ENCODE measurements at regions not wholly inside any gene's neighbourhood (a gene's known extent, or its start where the extent isn't known, plus 50 kb on each side); places are given as distances from the start of the nearest gene placed in this dataset.

DNA sequence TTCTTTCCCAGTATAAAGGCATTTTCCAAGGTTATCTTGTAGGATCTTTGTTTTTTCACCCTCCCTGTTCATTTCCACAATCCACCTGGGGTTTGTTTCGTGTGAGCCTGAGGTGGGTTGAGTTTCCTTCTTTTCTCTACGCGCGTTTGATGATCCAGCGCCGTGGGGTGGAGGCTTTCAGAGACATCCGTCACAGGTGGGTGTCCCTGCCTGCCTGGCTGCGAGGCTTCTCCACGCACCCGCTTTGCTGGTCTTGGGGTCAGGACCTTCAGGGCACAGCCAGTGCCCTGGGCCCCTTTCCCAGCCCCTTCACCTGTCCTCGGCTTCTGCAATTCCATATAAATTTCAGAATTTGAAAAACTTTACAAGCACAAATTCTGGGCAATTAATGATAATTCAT is 109.0 kb upstream of the ALKAL2 start:
- no peak for DNase-seq (ENCODE audit: low read depth)
- TF ChIP-seq, protein P1, sequence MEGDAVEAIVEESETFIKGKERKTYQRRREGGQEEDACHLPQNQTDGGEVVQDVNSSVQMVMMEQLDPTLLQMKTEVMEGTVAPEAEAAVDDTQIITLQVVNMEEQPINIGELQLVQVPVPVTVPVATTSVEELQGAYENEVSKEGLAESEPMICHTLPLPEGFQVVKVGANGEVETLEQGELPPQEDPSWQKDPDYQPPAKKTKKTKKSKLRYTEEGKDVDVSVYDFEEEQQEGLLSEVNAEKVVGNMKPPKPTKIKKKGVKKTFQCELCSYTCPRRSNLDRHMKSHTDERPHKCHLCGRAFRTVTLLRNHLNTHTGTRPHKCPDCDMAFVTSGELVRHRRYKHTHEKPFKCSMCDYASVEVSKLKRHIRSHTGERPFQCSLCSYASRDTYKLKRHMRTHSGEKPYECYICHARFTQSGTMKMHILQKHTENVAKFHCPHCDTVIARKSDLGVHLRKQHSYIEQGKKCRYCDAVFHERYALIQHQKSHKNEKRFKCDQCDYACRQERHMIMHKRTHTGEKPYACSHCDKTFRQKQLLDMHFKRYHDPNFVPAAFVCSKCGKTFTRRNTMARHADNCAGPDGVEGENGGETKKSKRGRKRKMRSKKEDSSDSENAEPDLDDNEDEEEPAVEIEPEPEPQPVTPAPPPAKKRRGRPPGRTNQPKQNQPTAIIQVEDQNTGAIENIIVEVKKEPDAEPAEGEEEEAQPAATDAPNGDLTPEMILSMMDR (conservative IDR thresholded peaks at IDR 0.05; ENCODE audit: low read depth, low read length): no peak

DNA sequence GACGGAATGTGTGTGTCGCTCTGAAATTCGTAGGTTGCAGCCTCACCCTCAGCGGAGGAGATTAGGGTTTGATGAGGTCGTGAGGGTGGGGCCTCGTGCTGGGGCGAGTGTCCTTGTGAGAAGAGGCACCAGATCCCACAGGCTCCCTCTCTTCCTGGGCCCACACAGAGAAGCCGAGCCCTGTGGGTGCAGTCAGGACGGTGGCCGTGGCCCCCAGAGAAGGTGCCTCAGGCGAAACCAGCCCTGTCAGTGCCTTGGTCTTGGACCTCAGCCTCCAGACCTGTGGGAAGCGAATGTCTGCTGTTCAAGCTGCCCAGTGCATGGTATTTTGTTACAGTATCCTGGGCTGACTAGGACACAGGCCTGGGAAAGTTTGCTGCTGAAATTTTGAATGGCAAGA is 108.0 kb upstream of the ALKAL2 start:
- DNase-seq (ENCODE audit: low read depth): no peak
- no peak overlapping the region for H3K4me3 ChIP-seq (ENCODE audit: low read depth, low read length)
- TF ChIP-seq, protein P1 (conservative IDR thresholded peaks at IDR 0.05; ENCODE audit: low read depth, low read length): no peak

More for the DNA sequence above, 109.0 kb upstream of the ALKAL2 start:
- H3K4me3 ChIP-seq (ENCODE audit: low read depth, low read length): no peak overlapping the region

DNA sequence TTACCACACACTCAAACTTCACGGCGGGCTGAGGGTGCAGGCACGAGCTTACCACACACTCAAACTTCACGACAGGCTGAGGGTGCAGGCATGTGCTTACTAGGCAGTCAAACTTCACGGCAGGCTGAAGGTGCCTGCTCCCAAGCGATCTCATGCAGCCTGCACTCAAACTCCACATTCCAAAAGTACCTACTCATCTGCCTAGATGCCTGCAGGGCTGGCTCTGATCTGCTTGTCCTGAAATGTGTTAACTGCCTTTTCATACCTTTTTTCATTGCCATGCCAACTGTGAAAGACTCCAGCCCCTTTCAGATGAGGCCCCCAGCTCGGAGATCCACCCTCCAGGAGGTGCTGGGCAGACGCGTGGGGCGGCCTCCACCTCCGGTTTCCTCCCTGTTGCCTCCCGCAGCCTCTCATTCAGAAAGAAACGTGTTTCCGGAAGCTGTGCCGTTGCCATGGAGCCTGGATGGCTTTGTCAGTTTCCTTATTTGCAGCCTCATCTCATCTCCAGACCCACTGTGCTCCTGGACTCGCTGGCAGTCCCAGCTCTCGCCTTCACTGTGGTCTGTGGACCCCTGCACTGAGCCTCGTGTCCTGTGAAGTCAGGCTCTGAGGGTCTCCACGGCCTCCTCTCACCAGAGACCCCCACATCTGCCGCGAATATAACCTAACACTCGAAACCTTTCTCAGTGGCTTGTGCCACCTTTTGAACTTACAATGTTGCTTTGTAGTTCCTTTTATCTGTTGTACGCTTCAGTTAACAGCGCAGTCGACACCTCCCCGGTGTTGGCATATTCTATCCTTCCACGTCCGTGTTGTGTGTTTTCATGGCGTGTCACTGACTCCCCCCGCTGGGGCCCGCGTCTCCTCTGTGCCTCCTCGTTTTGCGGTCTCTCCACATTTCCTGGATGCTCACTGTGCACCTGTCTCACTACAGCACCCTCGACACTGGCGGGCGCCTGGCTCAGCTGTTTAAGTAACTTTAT is 106.1 kb upstream of the ALKAL2 start:
- TF ChIP-seq, protein P1 (conservative IDR thresholded peaks at IDR 0.05; ENCODE audit: low read depth, low read length): no peak
- DNase-seq (ENCODE audit: low read depth): peak; percentile 64
- H3K4me3 ChIP-seq (ENCODE audit: low read depth, low read length): peak overlapping the region; percentile 30

DNA sequence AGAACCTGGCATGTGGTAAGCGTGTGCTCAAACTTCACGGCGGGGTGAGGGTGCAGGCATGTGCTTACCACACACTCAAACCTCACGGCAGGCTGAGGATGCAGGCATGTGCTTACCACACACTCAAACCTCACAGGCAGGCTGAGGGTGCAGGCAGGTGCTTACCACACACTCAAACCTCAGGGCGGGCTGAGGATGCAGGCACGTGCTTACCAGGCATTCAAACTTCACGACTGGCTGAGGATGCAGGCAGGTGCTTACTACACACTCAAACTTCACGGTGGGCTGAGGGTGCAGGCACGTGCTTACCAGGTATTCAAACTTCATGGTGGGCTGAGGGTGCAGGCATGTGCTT is 105.0 kb upstream of the ALKAL2 start:
- H3K4me3 ChIP-seq (ENCODE audit: low read depth, low read length): no peak overlapping the region
- TF ChIP-seq, protein P1 (conservative IDR thresholded peaks at IDR 0.05; ENCODE audit: low read depth, low read length): no peak
- no peak for DNase-seq (ENCODE audit: low read depth)

DNA sequence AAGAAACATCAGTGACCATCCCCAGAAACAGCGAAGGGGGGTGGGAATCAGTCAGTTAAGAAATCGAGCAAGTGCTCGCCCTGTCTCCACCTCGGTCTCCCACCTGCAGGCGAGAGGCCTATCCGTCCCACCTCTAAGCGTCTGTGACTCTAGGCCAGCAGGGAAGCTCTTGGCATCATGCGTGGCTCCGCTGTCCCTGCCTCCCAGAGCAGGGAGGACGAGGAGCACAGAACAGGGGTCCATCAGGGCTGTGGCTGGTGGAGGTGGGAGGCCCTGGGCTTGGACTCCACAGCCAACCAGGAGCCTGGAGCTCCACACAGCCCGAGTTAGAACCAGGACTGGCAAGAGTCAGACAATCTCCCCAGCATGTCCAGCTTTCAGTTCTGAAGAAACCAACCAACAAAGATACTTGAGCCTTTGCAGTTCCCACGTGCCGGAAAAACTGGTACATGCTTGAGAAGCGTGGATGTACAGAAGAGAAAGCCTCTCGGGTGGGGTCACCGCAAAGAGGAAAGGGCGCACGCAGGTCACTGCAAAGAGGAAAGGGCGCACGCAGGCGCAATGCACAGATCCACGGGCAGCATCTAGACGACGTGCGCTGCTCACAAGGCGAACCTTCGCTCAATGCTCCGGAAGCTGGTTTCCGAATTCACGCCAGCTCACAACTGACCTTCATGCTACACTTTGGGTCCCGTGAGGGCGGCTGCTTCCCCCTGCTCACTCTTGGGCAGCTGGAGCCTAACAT is 104.5 kb upstream of the ALKAL2 start:
- TF ChIP-seq, protein P1 (conservative IDR thresholded peaks at IDR 0.05; ENCODE audit: low read depth, low read length): no peak
- H3K4me3 ChIP-seq (ENCODE audit: low read depth, low read length): no peak overlapping the region
- no peak for DNase-seq (ENCODE audit: low read depth)

DNA sequence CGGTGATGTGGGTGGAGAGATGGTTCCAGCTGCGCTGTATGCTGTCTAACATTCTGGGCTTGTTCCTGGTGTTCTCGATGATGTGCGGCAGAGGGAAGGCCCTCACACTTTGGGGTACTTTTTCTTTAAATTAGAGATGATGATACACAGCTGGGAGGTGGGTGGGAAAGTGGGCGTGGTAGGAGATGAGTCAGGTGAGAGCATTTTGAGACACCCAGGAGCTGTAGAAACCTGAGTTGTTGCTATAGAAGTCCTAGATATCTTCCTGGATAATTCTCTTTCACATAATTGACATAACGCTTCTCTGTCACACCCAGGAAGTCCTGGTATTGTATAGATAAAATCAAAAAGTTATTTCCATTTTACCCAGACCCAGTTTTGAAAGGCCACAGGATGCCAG is 103.8 kb upstream of the ALKAL2 start:
- TF ChIP-seq, protein P1 (conservative IDR thresholded peaks at IDR 0.05; ENCODE audit: low read depth, low read length): no peak
- H3K4me3 ChIP-seq (ENCODE audit: low read depth, low read length): no peak overlapping the region
- DNase-seq (ENCODE audit: low read depth): no peak

All from choroid plexus epithelial cell (primary cell).